MM.1S (cell line): ENCODE measurements at regions not wholly inside any gene's neighbourhood (a gene's known extent, or its start where the extent isn't known, plus 50 kb on each side); places are given as distances from the start of the nearest gene placed in this dataset.

Experiments used
- DNase-seq: peaks from one replicate; pipeline ENCODE4 v3.0.0-alpha.2; 2015
- H2AFZ ChIP-seq: fragments of 300-600 bp; sonication (generic); 2 replicates; pipeline ENCODE4 v1.6.0; 2016; ENCODE audit warnings: antibody characterized with exemption, low read length
- H3F3A ChIP-seq: fragments of 300-600 bp; sonication (generic); 2 replicates; pipeline ENCODE4 v1.6.1; 2016; ENCODE audit warnings: mild to moderate bottlenecking, antibody characterized with exemption, low read length, moderate library complexity, mixed read lengths; ENCODE audit not compliant: insufficient read depth
- H3K27ac ChIP-seq: fragments of 300-600 bp; sonication (generic); 2 replicates; pipeline ENCODE4 v1.5.1; 2016; ENCODE audit warnings: mild to moderate bottlenecking, low read length
- H3K27me3 ChIP-seq: fragments of 300-600 bp; sonication (generic); replicated peaks from 2 replicates; pipeline ENCODE4 v1.6.0; 2016; ENCODE audit warnings: low read length; ENCODE audit not compliant: insufficient read depth
- H3K36me3 ChIP-seq: fragments of 300-600 bp; sonication (generic); replicated peaks from 2 replicates; pipeline ENCODE4 v1.6.1; 2016; ENCODE audit warnings: mild to moderate bottlenecking, low read length, mixed read lengths; ENCODE audit not compliant: insufficient read depth
- H3K4me1 ChIP-seq: fragments of 300-600 bp; sonication (generic); 2 replicates; pipeline ENCODE4 v1.6.1; 2016; ENCODE audit warnings: low read length, mixed read lengths
- H3K4me2 ChIP-seq: fragments of 300-600 bp; sonication (generic); 2 replicates; pipeline ENCODE4 v1.6.0; 2016; ENCODE audit warnings: low read depth, low read length
- H3K4me3 ChIP-seq: fragments of 300-600 bp; sonication (generic); 2 replicates; pipeline ENCODE4 v1.5.1; 2016; ENCODE audit warnings: low read length, mixed read lengths
- H3K79me2 ChIP-seq: fragments of 300-600 bp; sonication (generic); 2 replicates; pipeline ENCODE4 v1.6.1; 2016; ENCODE audit warnings: mixed run types, low read length, mixed read lengths
- H3K9ac ChIP-seq: fragments of 300-600 bp; sonication (generic); 2 replicates; pipeline ENCODE4 v1.6.1; 2016; ENCODE audit warnings: low read length, mixed read lengths
- H3K9me2 ChIP-seq: fragments of 300-600 bp; sonication (generic); replicated peaks from 2 replicates; pipeline ENCODE4 v1.6.1; 2016; ENCODE audit warnings: mild to moderate bottlenecking, low read length, mixed read lengths; ENCODE audit not compliant: insufficient read depth
- H3K9me3 ChIP-seq: fragments of 300-600 bp; sonication (generic); replicated peaks from 2 replicates; pipeline ENCODE4 v1.6.1; 2016; ENCODE audit warnings: mild to moderate bottlenecking, low read length, mixed read lengths; ENCODE audit not compliant: insufficient read depth
- H4K20me1 ChIP-seq: fragments of 300-600 bp; sonication (generic); 2 replicates; pipeline ENCODE4 v1.6.1; 2016; ENCODE audit warnings: mild to moderate bottlenecking, low read length, moderate library complexity, mixed read lengths; ENCODE audit not compliant: insufficient read depth
- EZH2 ChIP-seq: fragments of 300-600 bp; sonication (generic); optimal IDR thresholded peaks from 2 replicates; pipeline ENCODE3; 2017; ENCODE audit warnings: low read depth, mild to moderate bottlenecking, antibody characterized with exemption, low read length, mixed read lengths
- EZH2phosphoT487 ChIP-seq: fragments of 300-600 bp; sonication (generic); IDR thresholded peaks from 2 replicates; pipeline ENCODE4 v1.6.1; 2018; ENCODE audit warnings: antibody characterized with exemption, low read length
- TF ChIP-seq, protein P1 (sequence below): fragments of 300-600 bp; sonication (generic); IDR thresholded peaks from 2 replicates; pipeline ENCODE4 v1.5.1; 2016; ENCODE audit warnings: antibody characterized with exemption, low read length, mixed read lengths

DNA sequence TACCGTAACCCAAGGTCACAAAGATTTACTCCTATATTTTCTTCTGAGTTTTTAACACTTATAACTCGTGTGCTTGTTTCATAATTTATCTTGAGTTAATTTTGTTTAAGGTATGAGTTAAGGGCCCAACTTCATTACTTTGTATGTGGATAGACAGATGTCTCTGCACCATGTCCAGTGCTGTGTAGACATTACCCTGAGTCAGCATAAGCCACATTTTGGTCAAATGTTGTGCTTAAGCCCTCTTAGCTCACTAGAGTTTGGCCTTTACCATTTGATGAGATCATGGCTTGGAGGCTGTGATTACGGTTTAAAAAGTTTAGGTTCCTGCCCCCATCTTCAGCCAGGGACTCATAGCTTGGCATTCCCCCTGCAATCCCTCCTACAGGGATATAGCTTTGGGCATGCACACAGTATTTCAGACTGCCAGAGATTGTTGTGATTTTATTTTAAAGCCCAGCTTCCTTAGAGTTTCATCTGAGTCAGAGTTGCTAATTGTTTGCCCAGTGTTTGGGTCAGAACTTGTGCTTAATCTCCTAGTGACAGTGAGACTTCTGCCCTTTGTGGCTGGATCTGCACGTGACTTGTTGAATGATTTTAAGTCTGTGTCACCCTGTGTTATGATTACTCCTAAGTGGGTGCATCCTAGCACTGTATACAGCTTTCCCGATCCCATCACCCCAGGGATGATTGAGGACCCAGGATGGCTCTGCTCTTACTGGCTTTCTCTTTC is 393.1 kb downstream of the CNTNAP4 start:
- H2AFZ ChIP-seq = no peak overlapping the region
- no peaks in the 10 kb centered on the region for H3K9me2 ChIP-seq
- no peak overlapping the region for H3K4me2 ChIP-seq
- H3K9ac ChIP-seq = no peak overlapping the region
- H3K4me3 ChIP-seq = no peak overlapping the region
- no peak overlapping the region for H3K27ac ChIP-seq
- TF ChIP-seq, protein P1, sequence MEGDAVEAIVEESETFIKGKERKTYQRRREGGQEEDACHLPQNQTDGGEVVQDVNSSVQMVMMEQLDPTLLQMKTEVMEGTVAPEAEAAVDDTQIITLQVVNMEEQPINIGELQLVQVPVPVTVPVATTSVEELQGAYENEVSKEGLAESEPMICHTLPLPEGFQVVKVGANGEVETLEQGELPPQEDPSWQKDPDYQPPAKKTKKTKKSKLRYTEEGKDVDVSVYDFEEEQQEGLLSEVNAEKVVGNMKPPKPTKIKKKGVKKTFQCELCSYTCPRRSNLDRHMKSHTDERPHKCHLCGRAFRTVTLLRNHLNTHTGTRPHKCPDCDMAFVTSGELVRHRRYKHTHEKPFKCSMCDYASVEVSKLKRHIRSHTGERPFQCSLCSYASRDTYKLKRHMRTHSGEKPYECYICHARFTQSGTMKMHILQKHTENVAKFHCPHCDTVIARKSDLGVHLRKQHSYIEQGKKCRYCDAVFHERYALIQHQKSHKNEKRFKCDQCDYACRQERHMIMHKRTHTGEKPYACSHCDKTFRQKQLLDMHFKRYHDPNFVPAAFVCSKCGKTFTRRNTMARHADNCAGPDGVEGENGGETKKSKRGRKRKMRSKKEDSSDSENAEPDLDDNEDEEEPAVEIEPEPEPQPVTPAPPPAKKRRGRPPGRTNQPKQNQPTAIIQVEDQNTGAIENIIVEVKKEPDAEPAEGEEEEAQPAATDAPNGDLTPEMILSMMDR = no peak
- no peak for TF ChIP-seq EZH2
- no peak for TF ChIP-seq EZH2phosphoT487
- no peaks in the 10 kb centered on the region for H3K27me3 ChIP-seq
- no peaks in the 10 kb centered on the region for H3K4me1 ChIP-seq
- no peak for DNase-seq
- H3K79me2 ChIP-seq = no peaks in the 10 kb centered on the region
- no peaks in the 10 kb centered on the region for H3F3A ChIP-seq
- no peaks in the 10 kb centered on the region for H4K20me1 ChIP-seq
- no peaks in the 10 kb centered on the region for H3K36me3 ChIP-seq
- no peaks in the 10 kb centered on the region for H3K9me3 ChIP-seq

DNA sequence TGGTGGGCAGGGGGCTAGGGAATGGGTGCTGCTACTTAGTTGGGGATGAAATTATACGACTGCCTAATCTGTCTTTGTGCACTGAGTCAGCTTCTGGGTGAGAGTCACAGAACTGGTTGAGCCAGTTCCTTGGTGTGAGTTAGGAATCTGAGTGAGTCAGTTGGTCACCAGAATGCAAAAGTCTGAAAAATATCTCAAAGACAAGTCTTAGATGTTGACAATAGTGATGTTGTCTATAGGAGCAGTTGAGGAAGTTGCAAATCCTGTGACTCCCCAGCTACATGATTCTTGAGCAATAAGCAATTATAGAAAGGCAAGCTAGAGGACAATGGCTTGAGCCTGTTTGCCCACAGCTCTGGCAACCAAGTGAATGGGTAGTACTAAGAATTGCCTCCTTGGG is 399.2 kb downstream of the CNTNAP4 start:
- Histone ChIP-seq H3K27ac (no peak overlapping the region), H3K79me2 (no peaks in the 10 kb centered on the region), H3F3A (no peaks in the 10 kb centered on the region), H2AFZ (no peak overlapping the region), H3K4me3 (no peak overlapping the region), H3K4me2 (no peak overlapping the region), H4K20me1 (no peaks in the 10 kb centered on the region), H3K4me1 (no peaks in the 10 kb centered on the region), H3K9me3 (no peaks in the 10 kb centered on the region), H3K36me3 (no peaks in the 10 kb centered on the region), H3K27me3 (no peaks in the 10 kb centered on the region), H3K9ac (no peak overlapping the region), H3K9me2 (no peaks in the 10 kb centered on the region)
- TF ChIP-seq, protein P1 = no peak
- no peak for TF ChIP-seq EZH2phosphoT487
- no peak for TF ChIP-seq EZH2
- no peak for DNase-seq

DNA sequence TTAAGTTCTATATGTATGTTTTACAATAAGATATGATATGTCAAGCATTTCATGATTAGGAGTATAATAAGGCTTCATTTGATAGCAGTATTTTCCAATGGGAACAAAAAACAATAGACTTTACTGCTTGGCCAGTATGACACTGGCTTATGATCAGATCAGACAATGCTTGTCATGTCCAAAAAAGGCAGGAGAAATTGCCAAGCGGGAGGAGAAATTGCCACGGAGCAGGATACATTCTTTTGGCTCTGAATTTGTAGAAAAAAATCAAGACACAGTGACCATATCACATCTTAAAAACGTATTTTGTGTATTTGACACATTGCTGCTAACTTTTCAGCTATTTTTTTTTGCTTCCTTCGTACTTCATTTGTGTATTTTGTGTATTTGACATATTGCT is 404.1 kb downstream of the CNTNAP4 start:
- Histone ChIP-seq H3K27ac (no peak overlapping the region), H3K4me1 (no peaks in the 10 kb centered on the region), H3F3A (no peaks in the 10 kb centered on the region), H3K9me2 (no peaks in the 10 kb centered on the region), H2AFZ (no peak overlapping the region), H3K4me2 (no peak overlapping the region), H3K36me3 (no peaks in the 10 kb centered on the region), H3K27me3 (no peaks in the 10 kb centered on the region), H3K79me2 (no peaks in the 10 kb centered on the region), H3K9ac (no peak overlapping the region), H3K4me3 (no peak overlapping the region), H3K9me3 (no peaks in the 10 kb centered on the region), H4K20me1 (no peaks in the 10 kb centered on the region)
- DNase-seq = no peak
- TF ChIP-seq EZH2 = no peak
- TF ChIP-seq, protein P1 = no peak
- TF ChIP-seq EZH2phosphoT487 = no peak
